ENCODE measurements at regions not wholly inside any gene's neighbourhood (a gene's known extent, or its start where the extent isn't known, plus 50 kb on each side); places are given as distances from the start of the nearest gene placed in this dataset.
A peak's percentile ranks its signal among the peaks of the same experiment; 100 is the strongest.
"Not testable (repeated sequence)": the region's sequence is repeated elsewhere in the genome, so short reads cannot be mapped to it uniquely, and the experiment has no call there.

DNA sequence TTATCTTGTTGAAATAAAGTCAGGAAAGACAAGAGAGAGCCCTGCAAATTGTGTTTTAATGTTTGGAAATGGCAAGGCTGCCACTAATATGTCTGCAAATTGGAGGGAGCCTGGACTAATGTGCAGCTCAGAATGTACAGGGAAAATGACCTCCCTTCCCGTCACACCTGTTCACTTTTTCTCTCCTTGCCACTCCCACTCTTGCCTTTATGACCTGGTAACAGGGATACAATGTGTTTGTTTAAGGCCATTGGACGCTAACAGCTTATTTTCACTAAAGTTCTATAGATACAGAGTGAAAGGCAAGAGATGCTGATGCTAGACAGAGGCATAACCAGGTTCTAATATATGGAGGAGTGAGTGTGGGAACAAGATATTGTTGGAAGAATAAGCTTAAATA, 203.9 kb downstream of the RAB38 start:
- no peak for DNase-seq (ENCODE audit: low read depth, low spot score)

DNA sequence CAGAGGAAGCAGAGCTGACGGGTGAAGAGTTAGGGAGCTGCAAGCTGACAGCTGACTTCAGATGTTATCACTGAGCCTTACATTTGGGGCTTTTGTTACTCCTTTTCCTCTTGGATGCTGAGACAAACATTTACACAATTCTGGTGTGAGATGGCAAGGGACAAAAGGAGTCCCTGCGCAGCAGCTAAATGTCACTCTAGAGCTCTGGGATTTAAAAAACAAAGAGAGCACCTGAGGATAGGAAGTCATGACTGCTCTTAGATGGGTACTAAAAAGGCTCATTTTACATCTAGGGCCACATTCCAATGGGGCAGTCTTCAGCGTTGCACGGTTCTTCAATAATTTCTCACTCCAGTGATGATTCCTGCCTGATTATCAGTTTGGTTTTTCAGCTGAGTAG, 204.5 kb downstream of the RAB38 start:
- no peak for DNase-seq (ENCODE audit: low read depth, low spot score)

DNA sequence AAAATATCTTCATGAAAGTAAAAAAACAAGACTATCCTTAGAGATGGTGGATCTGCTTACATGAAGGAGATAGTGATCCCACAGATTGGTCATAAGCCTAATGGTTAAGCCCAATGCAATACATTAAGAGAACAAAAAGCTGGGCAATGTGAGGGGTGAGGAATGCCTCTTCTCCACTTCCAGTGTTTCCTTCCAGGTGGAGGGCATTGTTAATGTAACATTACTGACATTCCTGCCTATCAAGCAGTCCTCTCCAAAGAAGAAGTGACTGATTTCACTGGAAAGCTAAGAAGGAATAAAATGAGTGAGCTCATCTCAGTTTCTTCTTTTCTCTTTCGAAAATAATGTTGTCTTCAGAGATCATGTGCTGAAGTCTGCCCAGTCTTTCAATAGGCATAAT, 207.8 kb downstream of the RAB38 start:
- DNase-seq (ENCODE audit: low read depth, low spot score): no peak

DNA sequence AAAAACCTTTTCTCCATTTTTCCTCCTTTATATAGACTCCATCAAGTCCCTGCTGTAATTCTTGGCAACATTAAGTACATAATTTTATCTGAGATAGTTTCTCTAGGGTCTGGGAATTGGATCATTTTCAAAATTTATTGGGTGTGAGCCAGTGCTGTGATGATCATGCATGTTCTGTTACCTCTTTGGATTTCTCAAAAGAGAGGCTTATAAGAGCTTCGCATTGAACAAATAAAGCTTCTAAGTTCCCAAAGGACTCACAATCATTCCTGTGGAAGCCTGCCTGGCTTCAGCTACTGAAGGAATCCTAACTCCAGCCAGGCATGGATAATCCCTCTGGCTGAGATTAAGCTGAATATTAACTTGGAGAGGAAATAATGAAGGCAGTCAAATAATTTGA, 208.5 kb downstream of the RAB38 start:
- no peak for DNase-seq (ENCODE audit: low read depth, low spot score)

DNA sequence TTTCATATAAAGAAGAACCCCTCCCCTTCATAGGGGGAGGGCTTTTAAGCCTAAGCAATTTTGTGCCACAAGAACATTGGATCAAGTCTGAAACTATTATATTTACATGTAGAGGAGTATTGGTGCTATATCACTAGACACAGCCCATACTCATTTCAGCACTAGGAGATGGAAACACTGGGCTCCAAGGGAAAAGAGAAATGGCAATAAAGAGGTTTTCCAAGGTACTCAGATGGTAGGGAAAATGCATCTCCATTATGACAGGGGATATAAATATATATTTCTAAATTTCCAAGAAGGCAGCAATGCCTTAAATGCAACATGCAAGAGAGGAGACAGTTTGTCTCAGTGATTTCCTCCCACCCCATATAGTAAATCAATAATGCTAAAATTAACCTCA, 209.0 kb downstream of the RAB38 start:
- DNase-seq (ENCODE audit: low read depth, low spot score): no peak

DNA sequence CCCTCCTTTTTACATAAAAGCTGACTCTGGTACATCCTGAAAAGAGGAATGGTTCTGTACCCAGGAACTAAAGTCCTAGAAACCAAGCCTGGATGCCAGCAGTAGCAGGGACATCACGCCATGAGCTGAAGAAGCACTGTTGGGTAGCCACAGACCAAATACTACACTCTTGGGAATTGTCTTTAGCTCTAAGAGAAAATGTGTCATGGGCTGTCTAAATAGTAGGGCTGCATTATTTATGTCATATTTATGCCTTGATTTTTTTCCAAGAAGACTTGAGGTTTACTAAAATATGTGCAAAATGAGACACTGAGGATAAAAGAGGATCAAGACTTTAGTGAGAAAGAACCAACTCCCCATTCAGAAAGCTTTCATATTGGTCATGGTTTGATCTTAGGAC, 213.6 kb downstream of the RAB38 start:
- no peak for DNase-seq (ENCODE audit: low read depth, low spot score)

DNA sequence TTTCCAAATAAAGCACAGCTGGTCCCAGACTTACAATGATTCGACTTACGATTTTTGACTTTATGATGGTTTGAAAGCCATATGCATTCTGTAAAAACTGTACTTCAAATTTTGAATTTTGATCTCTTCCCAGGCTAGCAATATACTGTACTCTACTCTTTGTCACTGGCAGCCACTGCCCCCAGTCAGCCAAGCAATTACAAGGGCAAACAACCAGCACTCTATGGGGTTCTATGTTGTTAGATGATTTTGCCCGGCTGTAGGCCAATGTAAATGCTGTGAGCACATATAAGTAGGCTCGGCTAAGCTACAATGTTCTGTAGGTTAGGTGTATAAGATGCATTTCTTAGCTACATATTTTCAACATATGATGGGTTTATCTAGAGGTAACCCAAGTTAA, 217.3 kb downstream of the RAB38 start:
- no peak for DNase-seq (ENCODE audit: low read depth, low spot score)

DNA sequence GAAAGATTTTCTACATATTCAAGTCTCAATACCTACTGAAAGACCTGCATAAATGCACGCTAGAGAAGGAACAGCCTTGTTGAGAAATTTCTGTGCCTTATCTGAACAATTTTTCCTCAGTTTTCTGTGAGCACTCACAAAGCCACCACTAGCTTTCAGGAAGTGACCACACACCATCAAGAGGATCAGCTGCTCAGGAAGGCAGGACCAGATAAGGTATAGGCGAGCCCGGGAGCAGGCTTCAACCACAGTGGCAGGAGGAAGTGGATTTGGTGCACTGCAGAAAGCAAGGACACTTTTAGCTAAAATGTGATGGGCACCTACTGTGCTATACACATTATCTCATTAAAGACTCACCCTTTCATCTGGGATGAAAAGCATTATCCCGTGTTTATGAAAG, 220.8 kb downstream of the RAB38 start:
- DNase-seq (ENCODE audit: low read depth, low spot score): no peak

DNA sequence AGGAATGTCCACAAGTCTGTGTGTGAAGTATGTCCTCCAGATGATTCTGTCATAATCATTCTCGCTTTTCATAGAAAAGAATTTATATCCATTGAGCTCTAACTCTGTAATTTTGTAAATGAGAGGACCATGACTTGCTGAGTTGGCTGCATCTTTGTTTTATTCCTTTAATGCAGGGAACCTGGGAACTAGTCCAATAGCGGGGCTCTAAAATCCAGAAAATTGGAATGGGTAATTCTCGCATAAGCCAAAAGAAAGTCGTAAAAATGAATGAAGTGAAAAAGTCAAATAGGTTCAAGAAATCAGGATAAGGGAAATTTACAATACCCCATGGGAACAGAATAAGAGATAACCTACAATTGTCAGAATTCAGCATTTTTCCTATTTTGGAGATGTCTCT, 232.5 kb downstream of the RAB38 start:
- DNase-seq (ENCODE audit: low read depth, low spot score): no peak

DNA sequence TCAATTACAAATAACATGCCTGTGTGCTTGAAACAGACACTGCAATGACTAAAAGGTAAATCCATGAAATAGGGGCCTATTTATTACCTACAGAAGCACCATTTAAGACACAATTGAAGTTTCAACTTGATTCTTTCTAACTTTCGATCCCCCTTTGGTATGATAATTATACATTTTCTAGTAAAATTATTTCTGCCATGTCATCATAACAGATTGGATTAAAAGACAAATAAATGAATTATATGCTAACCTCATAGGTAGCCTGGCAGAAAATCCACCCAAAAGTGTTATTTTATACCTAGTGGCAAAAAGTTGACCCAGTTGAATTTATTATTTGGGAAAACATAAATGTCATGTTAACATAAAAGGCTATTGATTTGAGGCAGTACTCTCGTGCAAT, 241.1 kb downstream of the RAB38 start:
- DNase-seq (ENCODE audit: low read depth, low spot score): no peak

DNA sequence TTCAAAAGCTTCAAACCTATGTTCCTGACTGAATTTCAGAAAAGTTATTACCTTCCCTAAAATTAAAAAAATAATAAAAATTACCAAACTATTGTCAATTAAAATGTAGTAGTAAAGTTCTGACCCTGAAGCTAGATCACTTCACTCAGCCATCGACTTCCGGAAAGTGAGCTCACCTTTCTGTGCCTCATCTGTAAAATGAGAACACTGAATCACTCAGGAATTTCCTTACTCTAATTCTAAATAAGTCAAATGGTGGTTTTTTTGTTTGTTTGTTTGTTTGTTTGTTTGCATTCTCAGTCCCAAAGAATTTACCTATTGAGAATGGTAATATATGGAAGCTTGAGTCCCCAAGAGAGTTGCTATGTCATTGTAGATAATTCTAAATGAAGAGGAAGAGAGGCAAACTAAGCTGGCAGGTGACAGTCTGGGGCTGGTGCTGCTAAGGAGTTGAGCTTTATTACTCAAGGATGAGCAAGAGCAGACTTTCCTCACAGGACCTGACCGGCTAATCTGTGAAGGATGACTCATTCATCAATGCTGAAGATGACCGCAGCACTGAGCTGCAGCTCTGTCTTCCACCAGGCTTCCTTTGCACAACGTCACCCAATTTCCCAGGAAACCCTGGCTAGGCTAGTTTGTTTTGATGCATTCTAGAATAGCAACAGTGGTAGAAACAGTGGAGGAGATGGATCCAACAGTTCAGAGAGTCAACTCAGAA, 248.8 kb downstream of the RAB38 start:
- DNase-seq (ENCODE audit: low read depth, low spot score): peak; percentile 50

DNA sequence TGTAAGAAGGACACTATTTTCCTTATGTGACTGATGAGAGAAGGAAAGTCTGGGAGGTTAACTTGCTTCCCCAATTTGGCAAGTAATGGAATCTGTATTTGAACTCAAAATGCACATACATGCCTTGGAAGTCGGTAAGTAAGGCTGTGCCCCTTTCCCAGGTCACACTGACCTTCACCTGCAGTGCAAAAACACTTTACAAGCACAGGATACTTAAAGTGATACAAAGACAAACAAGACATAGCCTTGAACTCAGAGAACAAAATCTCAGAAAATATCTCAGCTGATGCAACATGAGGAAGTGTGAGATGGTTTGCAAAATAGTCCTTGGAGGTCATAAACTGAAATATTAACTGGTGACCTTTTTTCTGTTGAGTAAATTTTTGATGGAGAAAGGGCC, 251.1 kb downstream of the RAB38 start:
- DNase-seq (ENCODE audit: low read depth, low spot score): no peak

DNA sequence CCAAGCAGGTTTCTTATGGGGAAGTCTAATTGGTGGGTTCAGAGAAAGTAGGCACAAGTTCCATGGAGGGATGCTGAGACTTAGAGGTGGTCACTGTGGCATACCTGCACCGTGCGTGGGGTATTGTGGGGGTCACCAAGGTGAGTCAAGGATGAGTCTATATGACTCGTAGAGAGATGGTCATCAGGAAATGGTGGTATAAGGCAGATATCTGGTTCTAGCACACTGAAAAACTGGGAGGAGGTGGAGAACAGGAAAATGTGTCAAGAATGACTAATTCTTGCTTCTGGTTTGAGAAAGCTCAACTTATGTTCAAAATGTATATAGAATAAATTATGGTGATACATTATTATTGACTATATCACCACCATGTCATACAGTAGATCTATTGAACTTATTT, 258.1 kb downstream of the RAB38 start:
- DNase-seq (ENCODE audit: low read depth, low spot score): no peak

DNA sequence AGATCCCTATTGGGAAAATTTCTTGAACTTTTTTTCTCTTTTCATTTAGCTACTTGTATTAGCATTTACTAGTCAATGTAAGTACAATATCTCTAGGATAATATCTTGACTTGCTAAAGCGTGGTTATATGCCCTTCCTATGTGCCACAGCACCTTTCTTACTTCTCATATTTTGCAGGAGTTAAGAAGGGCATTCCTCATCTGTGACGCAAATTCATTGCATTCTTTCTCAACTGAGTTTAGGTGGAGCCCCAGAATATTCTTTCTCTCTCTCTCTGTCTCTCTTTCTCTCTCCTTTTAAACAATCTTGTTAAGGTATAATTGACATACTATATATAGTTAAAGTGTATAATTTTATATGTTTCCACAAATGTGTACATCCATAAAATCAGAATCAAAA, 266.1 kb downstream of the RAB38 start:
- DNase-seq (ENCODE audit: low read depth, low spot score): no peak

DNA sequence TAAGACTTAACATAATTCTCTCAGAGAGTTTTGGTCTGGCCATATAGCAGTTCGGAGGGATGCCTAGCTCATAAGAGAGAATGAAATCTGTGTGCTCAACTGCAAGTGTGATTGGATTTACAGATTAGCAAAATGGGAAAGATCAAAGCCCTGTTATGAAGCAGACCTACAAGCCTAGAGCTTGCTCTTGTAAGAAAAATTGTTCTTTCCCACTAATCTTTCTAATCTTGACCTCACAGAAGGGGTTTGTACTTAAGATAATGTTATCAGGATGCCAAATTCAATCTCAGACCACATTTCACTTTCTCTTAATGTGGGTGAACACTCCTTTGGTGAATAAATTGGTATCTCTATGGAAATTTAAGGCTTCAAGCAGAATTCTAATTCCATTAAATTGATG, 267.2 kb downstream of the RAB38 start:
- DNase-seq (ENCODE audit: low read depth, low spot score): no peak

DNA sequence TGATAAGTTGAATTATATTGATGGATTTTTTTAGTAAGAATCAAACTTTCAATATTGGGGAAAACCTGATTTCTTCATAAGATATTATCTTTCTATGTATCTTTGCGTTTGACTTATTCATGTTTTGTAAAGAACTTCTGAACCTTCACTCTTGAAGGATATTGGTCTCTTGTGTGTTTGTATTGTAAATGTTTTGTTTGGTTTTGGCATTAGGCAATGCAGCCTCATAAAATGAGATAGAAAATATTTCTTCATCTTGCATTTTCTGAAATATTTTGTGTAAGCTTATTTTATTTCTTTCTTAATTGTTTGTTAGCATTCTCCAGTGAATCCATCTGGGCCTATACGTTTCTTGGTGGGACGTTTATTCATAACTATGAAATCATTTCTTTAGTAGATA, 271.9 kb downstream of the RAB38 start:
- DNase-seq (ENCODE audit: low read depth, low spot score): no peak

DNA sequence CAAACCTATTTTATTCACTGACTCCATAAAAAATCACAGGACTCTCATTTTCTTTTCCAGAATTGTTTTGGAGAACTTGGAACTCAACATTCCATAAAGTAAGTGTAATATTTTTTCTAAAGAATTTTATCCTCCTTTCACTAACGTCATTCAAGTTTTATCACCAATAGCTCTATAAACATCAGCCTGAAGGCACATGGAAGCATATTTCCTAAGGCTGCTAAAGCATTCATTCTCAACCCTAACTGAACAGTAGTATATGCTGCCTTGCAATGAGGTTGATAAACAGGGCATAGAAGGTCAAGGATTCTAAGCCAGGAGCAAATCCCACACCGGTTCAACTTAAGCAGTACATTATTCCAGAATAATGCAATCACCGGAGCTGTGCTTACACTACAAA, 273.9 kb downstream of the RAB38 start:
- DNase-seq (ENCODE audit: low read depth, low spot score): no peak

DNA sequence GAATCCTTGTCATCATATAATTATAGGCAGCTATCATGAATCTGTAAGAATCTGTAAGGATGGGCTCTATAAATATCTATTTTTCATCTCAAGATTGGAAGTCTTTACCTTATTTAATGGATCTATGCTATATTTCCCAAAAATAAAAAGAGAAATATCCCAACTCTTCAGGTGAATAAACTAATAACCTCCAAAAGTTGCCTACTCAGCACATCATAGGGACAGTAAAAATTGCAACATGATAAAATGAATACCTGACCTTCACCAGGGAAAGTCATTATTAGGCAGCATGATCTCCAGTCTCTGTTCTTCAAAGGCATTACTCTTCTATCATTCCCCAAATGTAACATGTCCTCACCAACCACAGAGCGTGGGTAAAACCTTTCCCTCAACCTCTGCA, 277.3 kb downstream of the RAB38 start:
- no peak for DNase-seq (ENCODE audit: low read depth, low spot score)

DNA sequence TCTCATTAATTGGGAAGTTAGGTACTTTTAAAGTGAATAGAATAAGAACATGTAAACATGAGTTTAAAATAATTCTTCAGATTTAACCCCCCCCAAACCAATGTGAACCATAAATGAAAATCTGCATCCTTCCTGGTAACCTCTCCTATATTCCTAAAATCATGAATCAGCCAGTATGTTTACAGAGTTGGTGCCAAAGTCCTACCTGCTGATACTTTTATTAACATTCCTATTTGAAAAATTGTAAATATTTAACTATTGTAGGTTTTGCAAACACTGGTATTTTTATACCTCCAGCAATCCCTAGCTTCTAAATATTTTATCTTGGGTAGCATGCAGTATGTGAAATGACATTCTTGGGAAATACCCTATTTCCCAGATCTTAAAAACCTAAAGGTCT, 278.2 kb downstream of the RAB38 start:
- DNase-seq (ENCODE audit: low read depth, low spot score): no peak

DNA sequence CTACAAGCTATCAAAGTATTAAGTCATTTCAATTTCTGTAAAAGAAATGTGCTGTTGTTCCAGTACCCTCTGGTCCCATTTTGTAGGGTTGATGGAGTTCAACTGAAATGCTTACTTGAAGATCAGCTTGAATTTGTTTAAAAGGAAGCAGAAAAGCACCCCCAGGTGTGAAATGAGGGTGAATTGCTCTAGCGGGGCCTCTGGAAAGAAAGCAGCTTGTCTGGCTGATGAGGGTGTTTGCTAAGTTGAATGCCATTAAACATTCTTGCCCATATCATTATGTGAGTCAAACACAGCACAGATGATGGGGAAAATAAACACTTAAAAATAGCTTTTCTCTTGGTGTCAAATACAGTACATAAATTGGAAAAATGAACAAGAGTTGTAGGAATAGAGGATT, 280.3 kb downstream of the RAB38 start:
- no peak for DNase-seq (ENCODE audit: low read depth, low spot score)

DNA sequence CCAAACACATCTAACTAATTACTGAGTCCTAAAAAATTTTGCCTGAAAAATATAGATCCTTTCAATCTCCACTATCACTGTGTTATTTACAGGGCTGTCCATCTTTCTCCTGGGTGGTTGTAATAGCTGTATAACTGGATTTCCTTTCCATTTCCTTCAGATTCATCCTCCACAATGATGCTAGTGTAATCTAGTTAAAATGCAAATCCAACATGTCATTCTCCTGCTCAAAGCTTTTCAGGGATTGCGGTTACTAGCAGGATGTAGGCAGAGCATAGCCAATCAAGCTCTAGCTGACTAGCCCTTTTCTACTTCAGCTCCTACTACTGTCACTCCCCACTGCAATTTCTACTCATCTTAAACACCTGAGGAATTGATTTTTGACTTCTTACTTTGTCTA, 283.0 kb downstream of the RAB38 start:
- no peak for DNase-seq (ENCODE audit: low read depth, low spot score)

DNA sequence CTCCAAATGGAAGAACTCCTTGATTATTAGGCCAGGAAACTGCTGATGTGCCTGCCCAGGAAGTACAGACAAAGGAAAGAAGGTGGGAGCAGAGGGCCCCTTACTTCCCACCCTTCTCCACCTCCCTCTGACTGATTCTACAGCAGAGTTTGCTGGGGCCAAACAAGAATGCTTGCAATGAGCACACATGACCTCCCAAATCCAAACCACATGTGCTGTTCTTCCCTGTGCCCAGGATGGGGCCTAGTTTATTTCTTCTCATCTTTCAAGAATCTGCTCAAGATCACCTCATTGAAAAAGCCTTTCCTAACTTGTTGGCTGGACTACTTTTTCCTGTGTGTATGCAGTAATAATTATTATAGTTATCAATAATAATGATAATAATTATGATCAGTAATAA, 286.1 kb downstream of the RAB38 start:
- DNase-seq (ENCODE audit: low read depth, low spot score): no peak

DNA sequence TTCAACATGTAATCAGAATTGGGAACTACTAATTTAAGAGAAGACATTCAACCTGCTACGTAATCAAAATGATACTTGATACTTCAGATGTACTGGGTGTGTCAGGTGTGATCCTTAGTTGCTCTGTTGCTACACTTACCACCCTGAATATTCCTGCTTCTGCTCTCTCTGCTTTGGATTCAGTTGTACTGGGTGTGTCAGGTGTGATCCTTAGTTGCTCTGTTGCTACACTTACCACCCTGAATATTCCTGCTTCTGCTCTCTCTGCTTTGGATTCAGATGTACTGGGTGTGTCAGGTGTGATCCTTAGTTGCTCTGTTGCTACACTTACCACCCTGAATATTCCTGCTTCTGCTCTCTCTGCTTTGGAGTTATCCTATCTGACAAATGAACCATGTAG, 290.2 kb downstream of the RAB38 start:
- not testable (repeated sequence) for DNase-seq (ENCODE audit: low read depth, low spot score)

DNA sequence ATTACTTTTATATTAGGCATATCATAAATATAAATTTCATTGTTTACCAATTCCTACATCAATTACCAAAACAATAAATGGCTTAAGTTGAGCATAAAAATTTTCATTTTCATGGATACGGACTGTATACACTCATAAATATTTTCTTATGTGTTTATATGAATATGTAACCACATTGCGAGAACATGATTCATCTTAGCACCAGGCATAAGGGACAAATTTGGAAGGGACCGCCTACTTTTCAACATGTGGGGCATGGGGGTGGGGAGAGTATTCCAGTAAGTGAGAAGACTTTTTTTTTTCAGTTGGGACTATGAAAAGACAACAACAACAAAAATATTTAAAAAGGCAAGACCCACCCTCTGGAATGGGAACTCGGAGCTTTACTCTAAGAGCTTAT, 296.1 kb downstream of the RAB38 start:
- no peak for DNase-seq (ENCODE audit: low read depth, low spot score)
